Dedifferentiated amniotic fluid mesenchymal stem cell (primary cell): ENCODE measurements at regions not wholly inside any gene's neighbourhood (a gene's known extent, or its start where the extent isn't known, plus 50 kb on each side); places are given as distances from the start of the nearest gene placed in this dataset.
"Not testable (repeated sequence)": the region's sequence is repeated elsewhere in the genome, so short reads cannot be mapped to it uniquely, and the experiment has no call there.

ENCODE experiments used
- DNase-seq: peaks from one replicate; pipeline ENCODE4 v3.0.0-alpha.2; 2016; ENCODE audit errors: extremely low spot score

GRCh38 chr21:32093646-32094462 is 185.0 kb downstream of the MIS18A start:
- no peak for DNase-seq

- DNase-seq = no peak
Observed at GRCh38 chr21:32090956-32091355, 187.9 kb downstream of the MIS18A start.

- no peak for DNase-seq
Observed at GRCh38 chr21:32089766-32090165, 189.1 kb downstream of the MIS18A start.

GRCh38 chr21:32088471-32088870 is 190.4 kb downstream of the MIS18A start:
- no peak for DNase-seq

GRCh38 chr21:32087447-32087846 is 191.4 kb downstream of the MIS18A start:
- no peak for DNase-seq

GRCh38 chr21:32083197-32083596 is 195.7 kb downstream of the MIS18A start:
- no peak for DNase-seq

- DNase-seq = no peak
Observed at GRCh38 chr21:32082466-32082865, 196.4 kb downstream of the MIS18A start.

GRCh38 chr21:32073593-32073992 is 200.8 kb downstream of the HUNK start:
- no peak for DNase-seq

- DNase-seq = no peak
Observed at GRCh38 chr21:32073190-32073589, 200.4 kb downstream of the HUNK start.

- not testable (repeated sequence) for DNase-seq
Observed at GRCh38 chr21:32071620-32072019, 198.8 kb downstream of the HUNK start.

- no peak for DNase-seq
Observed at GRCh38 chr21:32070676-32071330, 198.0 kb downstream of the HUNK start.

GRCh38 chr21:32070126-32070525 is 197.3 kb downstream of the HUNK start:
- no peak for DNase-seq

GRCh38 chr21:32065654-32066053 is 192.8 kb downstream of the HUNK start:
- DNase-seq = no peak

GRCh38 chr21:32064281-32064910 is 191.6 kb downstream of the HUNK start:
- no peak for DNase-seq

- DNase-seq = no peak
Observed at GRCh38 chr21:32062591-32063227, 189.9 kb downstream of the HUNK start.

GRCh38 chr21:32061729-32062128 is 188.9 kb downstream of the HUNK start:
- DNase-seq = no peak

GRCh38 chr21:32056791-32057190 is 184.0 kb downstream of the HUNK start:
- no peak for DNase-seq

- no peak for DNase-seq
Observed at GRCh38 chr21:32055305-32055704, 182.5 kb downstream of the HUNK start.
